GM19397 (cell line): ENCODE measurements at regions not wholly inside any gene's neighbourhood (a gene's known extent, or its start where the extent isn't known, plus 50 kb on each side); places are given as distances from the start of the nearest gene placed in this dataset.
"Not testable (repeated sequence)": the region's sequence is repeated elsewhere in the genome, so short reads cannot be mapped to it uniquely, and the experiment has no call there.

Experiments used
- ATAC-seq: cut with Tn5 transposase; IDR thresholded peaks from one replicate; pipeline ENCODE4 v1.9.1; 2021; ENCODE audit warnings: mild to moderate bottlenecking, moderate library complexity; ENCODE audit not compliant: unreplicated experiment

- no peak for ATAC-seq
Measured at GRCh38 chr3:5581743-5582142, 394.2 kb downstream of the EDEM1 start.

DNA sequence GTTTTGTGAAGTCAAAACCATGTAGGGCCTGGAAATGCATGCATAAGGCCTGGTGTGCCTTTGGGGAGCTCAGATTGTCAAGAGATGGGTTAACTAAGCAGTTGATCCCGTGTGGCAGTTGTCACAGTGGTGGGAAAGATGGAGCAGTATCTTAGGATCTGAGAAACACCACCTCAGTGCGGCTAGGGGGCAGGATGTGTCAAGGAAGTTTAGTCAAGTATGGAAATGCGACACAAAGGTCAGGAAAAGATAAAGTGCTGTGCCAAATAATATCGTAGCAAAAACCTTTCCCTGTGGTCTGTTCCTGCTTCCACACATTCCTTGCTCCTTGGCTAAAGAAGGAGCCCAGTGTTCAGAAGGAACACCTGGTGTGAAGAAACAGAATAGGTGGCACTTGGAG lies 396.4 kb downstream of the EDEM1 start:
- ATAC-seq: no peak

- ATAC-seq: no peak
Measured at GRCh38 chr3:5585085-5585484, 397.6 kb downstream of the EDEM1 start.

DNA sequence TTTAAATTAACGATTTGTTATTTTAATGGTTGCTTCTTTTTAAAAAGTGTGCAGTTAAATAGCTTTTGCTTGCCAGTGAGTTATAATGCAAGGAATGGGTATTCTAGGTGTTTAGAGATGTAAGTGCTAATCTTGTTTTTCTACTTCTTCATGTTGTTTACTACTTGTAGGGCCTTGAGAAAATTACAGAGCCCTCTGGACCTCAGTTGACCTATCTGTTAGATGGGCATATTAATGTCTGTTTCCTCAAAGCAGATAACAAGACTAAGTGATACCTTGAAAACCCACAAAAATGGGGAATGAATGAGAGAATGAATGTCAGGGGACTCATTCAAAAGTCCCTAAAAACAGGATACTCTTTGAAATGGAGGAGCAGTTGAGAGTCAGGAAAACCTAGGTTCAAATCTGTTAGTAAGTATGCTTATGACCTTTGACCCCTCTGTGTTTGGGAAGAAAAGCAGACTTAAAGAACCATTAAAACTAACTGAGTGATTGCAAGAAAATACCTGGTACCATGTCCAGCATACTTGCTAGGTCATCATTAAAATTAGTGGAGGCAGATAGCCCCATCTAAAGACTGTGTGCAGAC lies 419.5 kb downstream of the EDEM1 start:
- no peak for ATAC-seq

GRCh38 chr3:5607581-5607980 lies 420.1 kb downstream of the EDEM1 start:
- ATAC-seq: no peak

DNA sequence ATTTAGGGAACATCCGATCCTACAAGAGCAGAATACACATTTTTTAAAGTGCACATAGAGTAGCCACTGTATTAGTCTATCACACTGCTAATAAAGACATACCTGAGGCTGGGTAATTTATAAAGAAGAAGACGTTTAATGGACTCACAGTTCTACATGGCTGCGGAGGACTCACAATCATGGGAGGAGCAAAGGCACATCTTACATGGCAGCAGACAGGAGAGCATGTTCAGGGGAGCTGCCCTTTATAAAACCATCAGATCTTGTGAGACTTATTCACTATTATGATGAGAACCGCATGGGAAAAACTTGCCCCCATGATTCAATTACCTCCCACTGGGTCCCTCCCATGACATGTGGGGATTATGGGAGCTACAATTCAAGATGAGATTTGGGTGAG lies 421.5 kb downstream of the EDEM1 start:
- not testable (repeated sequence) for ATAC-seq

DNA sequence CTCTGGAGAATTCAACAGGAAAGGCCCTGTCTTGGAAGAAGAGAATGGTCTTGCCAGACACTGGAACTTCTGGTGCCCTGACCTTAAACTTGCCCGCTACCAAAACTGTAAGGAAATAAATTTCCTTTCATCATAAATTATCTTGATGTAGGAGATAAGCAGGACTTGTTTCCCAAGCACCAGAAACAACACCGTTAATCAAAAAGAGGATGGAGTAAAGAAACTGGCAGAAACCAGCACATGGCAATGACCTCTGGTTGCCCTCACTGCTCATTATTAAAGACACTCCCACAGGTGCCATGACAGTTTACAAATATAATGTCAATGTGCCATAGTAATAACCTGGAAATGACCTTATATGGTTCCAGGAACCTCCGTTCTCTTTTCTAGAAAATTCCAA lies 426.1 kb downstream of the EDEM1 start:
- ATAC-seq: no peak

- ATAC-seq: no peak
Measured at GRCh38 chr3:5616873-5617272, 429.4 kb downstream of the EDEM1 start.

- ATAC-seq: no peak
Measured at GRCh38 chr3:5618170-5618569, 430.7 kb downstream of the EDEM1 start.

DNA sequence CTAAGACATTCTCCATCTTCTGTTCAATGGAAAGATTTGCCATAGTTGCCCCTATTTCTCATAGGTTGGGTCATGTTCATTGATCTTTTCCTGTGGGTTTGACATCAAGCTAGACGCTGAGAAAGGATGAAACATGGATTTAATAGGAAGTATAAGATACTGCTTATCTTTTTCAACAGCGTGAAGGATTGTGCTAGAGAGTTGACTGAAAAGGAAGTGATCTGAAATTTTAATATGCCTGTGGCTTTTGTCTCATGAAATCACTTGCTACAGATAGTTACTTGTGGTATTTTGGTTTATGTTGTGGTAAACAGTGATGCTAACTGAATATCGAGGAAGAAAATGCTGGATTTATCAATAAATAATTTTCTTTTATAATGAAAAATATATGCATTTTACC lies 442.9 kb downstream of the EDEM1 start:
- ATAC-seq: no peak

- no peak for ATAC-seq
Measured at GRCh38 chr3:5633960-5634359, 446.5 kb downstream of the EDEM1 start.

DNA sequence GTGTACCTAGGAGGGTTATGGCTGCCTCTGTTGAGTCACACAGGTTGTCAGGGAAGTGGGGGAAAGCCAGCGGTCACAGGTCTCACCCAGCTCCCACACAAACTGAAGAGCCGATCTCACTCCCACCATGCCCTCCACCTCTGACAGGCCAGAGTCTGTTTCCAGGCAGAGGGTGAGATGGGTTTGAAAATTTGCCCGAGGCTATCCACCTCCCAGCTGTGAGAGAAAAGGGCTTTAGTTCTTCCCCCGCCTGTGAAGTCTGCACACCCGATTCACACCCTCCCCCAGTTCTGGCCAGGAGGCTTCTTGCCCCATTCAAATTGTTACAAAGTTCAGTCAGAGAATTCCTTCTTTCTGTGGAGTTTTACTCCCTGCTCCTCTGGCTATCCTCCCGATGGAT lies 446.9 kb downstream of the EDEM1 start:
- no peak for ATAC-seq

- no peak for ATAC-seq
Measured at GRCh38 chr3:5635746-5636145, 448.2 kb downstream of the EDEM1 start.

- no peak for ATAC-seq
Measured at GRCh38 chr3:5638550-5638949, 451.0 kb downstream of the EDEM1 start.

GRCh38 chr3:5644773-5645670 lies 457.5 kb downstream of the EDEM1 start:
- no peak for ATAC-seq

DNA sequence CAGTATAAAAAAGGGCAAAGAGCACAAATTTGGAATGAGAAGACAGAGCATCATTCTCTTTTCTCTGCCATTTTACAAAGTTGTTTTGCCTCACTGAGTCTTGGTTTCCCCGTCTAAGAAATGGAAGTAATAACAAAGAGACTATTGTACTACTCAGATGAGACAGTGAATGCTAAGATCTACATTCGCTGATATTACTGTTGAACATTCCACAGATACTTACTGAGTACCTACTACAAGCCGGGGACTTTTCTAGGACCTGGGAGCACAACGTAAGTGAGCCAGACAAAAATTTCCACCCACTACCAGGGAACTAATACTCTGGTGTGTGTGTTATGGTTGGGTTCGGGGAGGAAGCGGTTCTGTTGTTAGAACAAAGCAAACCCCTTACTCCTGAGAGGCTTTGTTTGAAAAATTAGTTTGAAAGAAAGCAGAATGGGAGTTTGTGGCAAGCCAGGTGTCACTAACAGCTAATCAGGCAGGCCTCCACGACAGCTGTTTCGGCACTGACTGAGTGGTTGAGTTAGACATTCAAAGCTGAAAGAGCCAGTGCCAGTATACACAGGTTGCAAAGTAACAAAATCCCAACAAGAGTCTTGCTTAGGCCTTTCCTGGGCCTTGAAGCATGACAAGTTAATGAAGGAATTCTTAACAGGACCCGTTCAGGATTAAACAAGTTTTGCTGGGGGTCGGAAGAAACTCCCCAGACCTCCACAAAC lies 458.3 kb downstream of the EDEM1 start:
- ATAC-seq: no peak

DNA sequence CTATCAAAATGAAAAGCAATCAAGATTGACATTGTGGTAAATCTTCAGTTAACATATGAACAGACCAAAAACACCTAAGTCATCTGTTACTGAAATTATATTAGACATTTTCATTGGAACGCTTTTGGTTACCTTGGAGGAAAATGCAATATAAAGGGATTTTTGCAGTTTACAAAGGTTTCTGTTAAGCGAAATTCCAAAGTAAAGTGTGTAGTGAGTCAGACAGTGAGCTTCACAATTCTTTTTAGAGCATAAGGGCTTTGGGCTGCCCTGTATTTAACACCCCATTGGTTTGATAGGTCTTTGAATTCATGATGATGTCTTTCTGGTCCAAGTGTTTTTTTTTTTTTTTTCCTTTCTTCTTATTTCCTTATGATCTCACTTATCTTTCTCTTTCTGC lies 462.8 kb downstream of the EDEM1 start:
- no peak for ATAC-seq

DNA sequence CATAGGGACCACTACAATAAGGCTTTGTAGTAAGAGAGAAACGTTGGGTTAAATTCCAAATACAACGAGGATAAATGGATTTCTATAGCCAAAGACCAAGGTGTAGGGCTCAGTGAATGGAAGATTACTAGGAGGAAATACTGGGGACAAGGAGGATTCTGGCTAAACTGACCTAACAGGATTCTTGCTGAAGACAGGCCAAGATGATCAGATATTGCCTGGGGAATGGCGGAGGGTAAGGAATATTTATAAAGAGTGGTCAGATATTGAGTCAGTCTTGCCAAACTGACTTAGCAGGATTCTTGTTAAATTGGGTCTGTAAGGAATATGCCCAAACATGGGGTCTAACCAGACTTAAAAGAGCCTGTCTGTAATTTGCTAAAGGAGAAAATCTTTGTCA lies 463.8 kb downstream of the EDEM1 start:
- no peak for ATAC-seq

DNA sequence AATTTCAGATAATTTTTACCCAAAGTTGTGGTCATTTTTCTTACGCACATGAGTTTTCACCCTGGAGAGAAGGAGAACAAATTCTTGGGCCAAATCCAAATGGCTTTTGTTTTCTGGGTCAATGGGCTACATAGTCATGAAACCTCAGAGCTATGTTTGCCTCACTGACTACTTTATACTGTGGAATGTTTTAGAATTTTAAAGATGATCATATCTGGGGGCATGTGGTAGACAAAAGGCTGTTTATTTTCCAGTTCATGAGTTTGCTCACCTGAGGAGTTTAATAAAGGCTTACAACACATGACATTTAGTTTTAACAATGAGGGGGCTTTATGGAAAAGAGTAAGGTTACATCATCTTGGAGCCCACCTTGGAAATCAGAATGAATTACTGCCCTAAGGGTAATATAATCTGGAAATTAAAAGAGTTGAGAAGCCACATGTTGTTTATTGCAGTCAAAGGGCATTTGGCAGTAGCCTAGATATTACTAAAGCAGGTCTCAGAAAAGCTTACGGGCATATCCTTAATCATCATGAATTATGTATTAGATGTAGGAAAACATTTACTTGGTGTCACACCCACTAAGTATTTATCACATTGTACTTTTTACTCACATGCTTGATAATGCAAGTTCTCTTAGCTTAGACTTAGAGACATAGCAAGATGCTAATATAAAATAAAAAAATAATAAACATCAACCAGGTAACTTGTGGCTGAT lies 466.1 kb downstream of the EDEM1 start:
- ATAC-seq: no peak

- ATAC-seq: no peak
Measured at GRCh38 chr3:5657106-5657505, 469.6 kb downstream of the EDEM1 start.

- ATAC-seq: no peak
Measured at GRCh38 chr3:5663601-5664000, 476.1 kb downstream of the EDEM1 start.
